HUES6 (cell line): ENCODE measurements at regions not wholly inside any gene's neighbourhood (a gene's known extent, or its start where the extent isn't known, plus 50 kb on each side); places are given as distances from the start of the nearest gene placed in this dataset.

ENCODE experiments used
- H3K27ac ChIP-seq: 2 replicates; pipeline ENCODE4 v1.7.0; 2013; ENCODE audit warnings: low read depth, mild to moderate bottlenecking, low read length, inconsistent platforms
- H3K27me3 ChIP-seq: 2 replicates; pipeline ENCODE4 v1.6.1; 2013; ENCODE audit warnings: low read length; ENCODE audit not compliant: control insufficient read depth, insufficient read depth
- H3K36me3 ChIP-seq: 2 replicates; pipeline ENCODE4 v1.6.1; 2013; ENCODE audit warnings: low read length; ENCODE audit not compliant: control insufficient read depth, insufficient read depth
- H3K4me1 ChIP-seq: 2 replicates; pipeline ENCODE4 v1.6.1; 2013; ENCODE audit warnings: low read length; ENCODE audit not compliant: control insufficient read depth, insufficient read depth
- H3K4me3 ChIP-seq: 2 replicates; pipeline ENCODE4 v1.5.1; 2013; ENCODE audit warnings: low read depth, low read length
- H3K9ac ChIP-seq: one replicate; pipeline ENCODE4 v1.6.1; 2013; ENCODE audit warnings: mild to moderate bottlenecking, low read length
- H3K9me3 ChIP-seq: 2 replicates; pipeline ENCODE4 v1.6.1; 2013; ENCODE audit warnings: low read depth, low read length; ENCODE audit not compliant: control insufficient read depth, insufficient read depth

DNA sequence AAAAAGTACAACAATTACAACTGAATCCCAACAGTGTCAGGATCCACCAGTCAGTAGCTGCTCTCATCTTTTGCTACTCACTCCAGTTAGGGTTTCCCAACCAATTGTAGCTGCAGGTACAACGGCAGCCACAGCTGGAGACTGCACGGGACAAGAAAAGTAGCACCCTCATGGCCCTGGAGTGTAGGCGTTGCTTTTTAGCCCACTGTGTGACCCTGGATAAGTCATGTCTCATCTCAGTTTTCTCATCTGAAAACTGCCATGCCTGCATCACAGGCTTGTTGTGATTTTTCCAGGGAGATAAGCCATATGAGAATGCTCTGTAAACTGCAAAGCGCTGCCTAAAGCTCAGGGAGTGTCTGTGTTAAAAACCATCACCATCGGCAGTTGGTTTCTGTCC is 535.6 kb upstream of the IL12A start:
- Histone ChIP-seq H3K9me3 (no peaks in the 10 kb centered on the region), H3K27me3 (no peaks in the 10 kb centered on the region), H3K4me3 (no peak overlapping the region), H3K9ac (no peak overlapping the region), H3K36me3 (no peaks in the 10 kb centered on the region), H3K4me1 (0 out of 2 replicates have a peak, but pooled peaks cover 4% of the 10 kb centered on the region), H3K27ac (no peak overlapping the region)

DNA sequence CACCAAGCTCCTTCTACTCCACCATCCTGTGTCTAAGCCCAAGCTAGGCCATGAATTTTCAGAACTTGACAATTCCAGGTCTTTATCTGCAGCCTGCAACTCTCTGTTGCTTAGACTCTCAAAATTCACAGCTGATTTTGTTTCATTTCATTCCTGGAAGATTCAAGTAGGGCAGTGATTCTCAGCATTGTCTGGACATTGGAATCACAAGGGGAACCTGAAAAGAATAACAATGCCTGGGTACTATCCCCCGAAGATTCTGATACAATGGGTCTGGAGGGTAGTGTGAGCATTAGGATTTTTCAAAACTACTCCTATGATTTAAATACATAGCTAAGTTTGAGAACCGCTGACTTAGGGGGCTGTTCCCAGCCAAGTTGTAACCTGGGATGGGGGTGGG is 534.7 kb upstream of the IL12A start:
- Histone ChIP-seq H3K27me3 (no peaks in the 10 kb centered on the region), H3K27ac (no peak overlapping the region), H3K36me3 (no peaks in the 10 kb centered on the region), H3K4me1 (0 out of 2 replicates have a peak, but pooled peaks cover 7% of the 10 kb centered on the region), H3K9ac (no peak overlapping the region), H3K4me3 (no peak overlapping the region), H3K9me3 (no peaks in the 10 kb centered on the region)

DNA sequence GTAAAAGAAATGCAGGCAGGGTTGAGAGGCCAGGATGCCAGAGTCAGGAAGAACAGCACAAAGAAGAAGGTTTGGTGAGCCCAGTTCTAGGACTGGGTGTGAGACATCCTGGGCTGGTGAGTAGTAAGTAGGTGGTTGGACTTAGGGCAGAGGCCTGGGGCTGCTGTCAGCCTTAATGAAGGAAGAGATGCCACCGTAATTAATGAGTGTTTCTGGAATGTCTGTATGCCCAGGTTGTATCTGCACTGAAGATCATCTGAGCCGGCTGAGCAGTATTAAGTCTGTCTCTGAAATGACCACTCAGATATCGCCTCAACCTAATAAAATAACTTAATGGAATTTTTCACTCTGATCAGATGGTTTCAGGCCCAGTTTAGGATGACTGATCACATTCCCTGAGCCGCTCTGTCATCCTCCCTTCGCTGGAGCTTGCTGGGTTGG is 532.9 kb upstream of the IL12A start:
- H3K9ac ChIP-seq = no peak overlapping the region
- no peaks in the 10 kb centered on the region for H3K27me3 ChIP-seq
- H3K4me1 ChIP-seq = 0 out of 2 replicates have a peak, but pooled peaks cover 7% of the 10 kb centered on the region
- no peak overlapping the region for H3K4me3 ChIP-seq
- H3K9me3 ChIP-seq = no peaks in the 10 kb centered on the region
- H3K36me3 ChIP-seq = no peaks in the 10 kb centered on the region
- no peak overlapping the region for H3K27ac ChIP-seq

DNA sequence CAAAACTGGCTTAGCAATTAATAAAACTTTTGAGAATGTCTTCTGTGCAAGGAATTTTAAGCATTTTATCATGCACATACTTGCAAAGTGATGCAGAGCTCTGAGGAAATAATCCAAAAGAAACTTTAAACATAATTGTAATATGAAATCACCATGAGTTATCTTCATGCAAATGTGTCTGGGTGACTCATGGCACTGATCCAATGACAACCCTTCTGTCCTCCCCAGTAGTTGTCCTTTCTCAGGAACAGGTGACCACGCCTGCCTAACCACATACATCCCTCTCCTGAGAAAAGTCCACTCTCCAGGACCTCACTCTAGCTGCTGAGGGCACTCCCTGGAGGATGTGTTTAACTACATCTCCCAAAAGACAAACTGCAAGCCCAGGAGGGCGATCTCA is 530.6 kb upstream of the IL12A start:
- 0 out of 2 replicates have a peak, but pooled peaks cover 7% of the 10 kb centered on the region for H3K4me1 ChIP-seq
- no peaks in the 10 kb centered on the region for H3K36me3 ChIP-seq
- no peaks in the 10 kb centered on the region for H3K27me3 ChIP-seq
- H3K4me3 ChIP-seq = no peak overlapping the region
- H3K27ac ChIP-seq = no peak overlapping the region
- no peaks in the 10 kb centered on the region for H3K9me3 ChIP-seq
- H3K9ac ChIP-seq = no peak overlapping the region

DNA sequence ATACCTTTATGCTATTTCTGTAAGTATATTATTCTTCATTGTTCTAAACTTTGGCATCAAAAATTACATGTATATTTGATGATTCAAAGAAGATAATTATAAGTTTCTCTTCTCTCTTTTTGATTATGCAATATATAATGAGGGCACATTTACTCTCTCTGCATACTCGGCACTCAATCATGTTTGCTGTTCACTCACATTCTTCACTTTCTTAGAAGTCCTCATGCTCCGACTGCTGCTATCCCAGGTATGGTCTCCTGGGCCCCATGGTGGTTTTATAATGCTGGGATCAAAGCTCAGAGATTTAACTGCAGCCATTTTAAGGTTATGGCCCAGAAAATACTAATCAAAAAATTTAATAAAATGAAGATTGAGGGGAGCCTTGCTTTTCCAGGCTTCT is 529.7 kb upstream of the IL12A start:
- H3K27me3 ChIP-seq = no peaks in the 10 kb centered on the region
- no peak overlapping the region for H3K4me3 ChIP-seq
- 0 out of 2 replicates have a peak, but pooled peaks cover 3% of the 10 kb centered on the region for H3K4me1 ChIP-seq
- H3K9ac ChIP-seq = no peak overlapping the region
- no peaks in the 10 kb centered on the region for H3K36me3 ChIP-seq
- no peak overlapping the region for H3K27ac ChIP-seq
- H3K9me3 ChIP-seq = no peaks in the 10 kb centered on the region

DNA sequence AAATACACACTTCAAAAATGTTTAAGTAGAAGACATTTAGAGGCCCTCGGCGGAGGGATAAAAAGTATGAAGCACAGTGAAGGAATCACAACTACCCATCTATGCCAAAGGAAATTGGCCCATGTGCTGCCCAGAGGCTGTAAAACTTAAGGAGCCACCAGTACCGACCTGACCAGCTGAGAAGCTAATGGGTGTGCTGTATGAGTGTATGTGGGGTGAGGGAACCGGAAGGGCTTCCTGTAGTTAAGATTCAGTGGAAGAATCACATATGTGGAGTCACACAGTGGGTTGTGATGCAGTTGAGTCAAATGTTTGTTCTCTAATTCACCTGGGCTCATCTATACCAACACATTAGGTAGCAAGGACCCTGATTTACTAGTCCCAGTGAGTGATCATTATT is 516.0 kb upstream of the IL12A start:
- Histone ChIP-seq H3K9me3 (no peaks in the 10 kb centered on the region), H3K36me3 (no peaks in the 10 kb centered on the region), H3K4me1 (no peaks in the 10 kb centered on the region), H3K4me3 (no peak overlapping the region), H3K27me3 (no peaks in the 10 kb centered on the region), H3K27ac (no peak overlapping the region), H3K9ac (no peak overlapping the region)

DNA sequence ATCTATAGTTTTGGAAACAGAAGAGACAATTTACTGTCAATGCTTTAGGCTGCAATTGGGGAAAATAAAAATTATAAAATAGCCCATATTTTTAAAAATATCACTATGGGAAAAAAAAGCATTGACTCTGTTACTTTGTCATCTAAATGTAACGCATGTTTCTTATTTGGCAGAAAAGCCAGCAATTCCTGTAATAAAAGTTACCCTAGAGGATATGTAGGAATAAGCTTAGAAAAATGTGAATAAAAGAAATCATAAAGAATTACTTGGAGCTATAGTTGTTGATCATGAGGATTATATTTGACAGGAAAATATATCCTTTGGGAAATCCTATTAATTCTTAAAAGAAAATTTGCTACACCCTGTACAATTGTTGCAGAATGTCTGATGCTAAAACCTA is 515.4 kb upstream of the IL12A start:
- no peak overlapping the region for H3K27ac ChIP-seq
- H3K27me3 ChIP-seq = no peaks in the 10 kb centered on the region
- no peak overlapping the region for H3K9ac ChIP-seq
- H3K36me3 ChIP-seq = no peaks in the 10 kb centered on the region
- H3K4me1 ChIP-seq = no peaks in the 10 kb centered on the region
- no peak overlapping the region for H3K4me3 ChIP-seq
- H3K9me3 ChIP-seq = peaks cover 1% of the 10 kb centered on the region; the same call in 1 of the 2 replicates

DNA sequence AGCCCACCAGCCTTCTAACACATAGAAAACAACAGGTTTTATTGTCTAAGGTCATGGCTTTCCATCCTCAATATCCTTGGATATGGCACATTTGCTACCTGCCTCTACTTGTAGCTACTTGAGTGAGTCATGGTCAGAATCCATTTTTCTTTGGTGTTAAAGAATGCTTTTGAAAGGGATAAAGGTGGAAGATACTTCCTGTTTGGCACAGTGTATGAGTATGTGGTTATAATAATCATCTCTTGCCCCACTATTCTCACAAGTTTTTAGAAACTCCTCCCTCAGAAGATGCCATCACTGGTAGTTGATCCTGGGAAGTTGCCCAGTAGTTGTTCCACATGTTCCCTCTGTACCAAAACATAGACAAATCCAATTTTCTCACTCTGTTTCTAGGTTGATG is 508.6 kb upstream of the IL12A start:
- Histone ChIP-seq H3K9me3 (peaks cover 4% of the 10 kb centered on the region; the same call in 1 of the 2 replicates), H3K27me3 (no peaks in the 10 kb centered on the region), H3K9ac (no peak overlapping the region), H3K4me3 (no peak overlapping the region), H3K27ac (no peak overlapping the region), H3K36me3 (no peaks in the 10 kb centered on the region), H3K4me1 (no peaks in the 10 kb centered on the region; the same call in 1 of the 2 replicates)

DNA sequence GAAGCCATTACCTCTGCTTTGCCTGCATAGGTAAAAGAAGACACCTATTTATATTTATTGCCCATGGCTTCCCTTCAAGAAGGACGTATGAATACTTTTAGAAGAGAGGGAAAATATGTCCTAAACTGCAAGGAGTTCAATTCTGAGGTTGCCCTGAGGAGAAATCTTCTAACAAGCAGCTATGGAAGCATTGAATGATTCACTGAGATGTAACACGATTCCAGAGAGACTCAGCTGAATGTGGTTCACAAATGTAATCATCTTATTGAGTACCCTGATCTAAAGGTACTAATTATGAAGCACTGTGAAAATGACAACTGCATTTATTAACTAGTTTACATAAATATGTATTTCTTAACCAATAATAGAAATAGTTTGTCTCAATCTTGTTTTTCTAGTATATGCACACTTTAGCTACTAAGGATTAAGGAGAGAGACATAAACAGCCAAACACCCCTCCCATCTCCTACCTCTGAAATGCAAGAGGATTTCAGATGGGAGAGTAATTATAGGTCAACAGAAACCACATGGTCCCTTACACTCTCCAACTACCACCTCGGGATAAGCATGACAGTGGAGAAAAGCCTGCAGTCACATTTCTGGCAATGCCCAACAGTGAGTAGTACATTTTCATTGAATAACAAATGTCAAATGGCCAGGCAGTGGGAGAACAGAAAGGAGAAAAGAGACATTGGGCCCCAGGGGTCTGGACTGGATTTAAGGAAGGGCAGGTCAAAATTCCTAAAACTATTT is 506.2 kb upstream of the IL12A start:
- no peak overlapping the region for H3K4me3 ChIP-seq
- H3K4me1 ChIP-seq = no peaks in the 10 kb centered on the region; the same call in 1 of the 2 replicates
- H3K27me3 ChIP-seq = no peaks in the 10 kb centered on the region
- no peak overlapping the region for H3K27ac ChIP-seq
- H3K9ac ChIP-seq = no peak overlapping the region
- H3K9me3 ChIP-seq = peaks cover 4% of the 10 kb centered on the region; the same call in 1 of the 2 replicates
- H3K36me3 ChIP-seq = no peaks in the 10 kb centered on the region

DNA sequence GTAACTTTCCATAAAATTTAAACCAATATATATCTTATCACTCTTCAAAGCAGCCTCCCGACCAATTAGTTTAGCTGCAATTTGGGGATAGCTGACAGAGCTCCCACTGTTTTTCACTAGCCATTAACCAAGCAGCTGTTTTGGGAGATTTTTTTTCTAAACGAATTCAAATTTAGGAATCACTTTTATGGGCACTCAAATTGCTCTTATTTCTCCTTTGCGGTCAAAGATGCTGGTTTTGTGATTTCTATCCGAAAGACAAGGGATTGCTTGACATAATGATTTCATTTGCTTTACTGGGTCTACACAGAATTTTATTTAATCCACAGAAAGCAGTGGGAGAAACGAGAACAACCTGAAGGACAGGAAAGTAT is 505.7 kb upstream of the IL12A start:
- no peak overlapping the region for H3K4me3 ChIP-seq

DNA sequence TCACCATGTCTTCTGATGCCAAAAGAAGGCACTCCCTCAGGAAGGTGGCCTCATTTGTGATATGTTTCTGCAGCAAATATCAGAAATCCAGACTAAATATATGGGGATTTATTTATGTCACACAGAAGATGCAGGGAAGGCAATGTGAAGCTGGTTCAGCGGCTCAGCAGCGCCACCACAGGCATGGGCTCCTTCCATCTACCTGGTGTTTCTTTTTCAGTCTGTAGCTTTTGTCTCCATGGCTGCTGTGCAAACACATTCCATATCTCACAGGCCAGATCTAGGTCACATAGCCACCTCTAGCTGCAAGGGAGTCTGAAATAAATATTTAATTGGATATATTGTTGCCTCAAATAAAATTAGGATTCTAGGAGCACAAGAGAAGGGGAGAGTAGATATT is 502.1 kb upstream of the IL12A start:
- no peaks in the 10 kb centered on the region; the same call in 1 of the 2 replicates for H3K4me1 ChIP-seq
- no peak overlapping the region for H3K27ac ChIP-seq
- H3K27me3 ChIP-seq = no peaks in the 10 kb centered on the region

More for the DNA sequence above, 505.7 kb upstream of the IL12A start:
- H3K9ac ChIP-seq = no peak overlapping the region
- no peaks in the 10 kb centered on the region for H3K27me3 ChIP-seq
- no peaks in the 10 kb centered on the region; the same call in 1 of the 2 replicates for H3K4me1 ChIP-seq
- H3K27ac ChIP-seq = no peak overlapping the region
- peaks cover 4% of the 10 kb centered on the region; the same call in 1 of the 2 replicates for H3K9me3 ChIP-seq
- H3K36me3 ChIP-seq = no peaks in the 10 kb centered on the region

More for the DNA sequence above, 502.1 kb upstream of the IL12A start:
- no peak overlapping the region for H3K4me3 ChIP-seq
- peaks cover 12% of the 10 kb centered on the region for H3K9me3 ChIP-seq
- no peaks in the 10 kb centered on the region for H3K36me3 ChIP-seq
- no peak overlapping the region for H3K9ac ChIP-seq
